Endothelial cell of umbilical vein (primary cell): ENCODE measurements at regions not wholly inside any gene's neighbourhood (a gene's known extent, or its start where the extent isn't known, plus 50 kb on each side); places are given as distances from the start of the nearest gene placed in this dataset.

ENCODE experiments used
- EZH2 ChIP-seq: IDR thresholded peaks from 2 replicates; pipeline ENCODE4 v1.6.1; 2012; ENCODE audit warnings: borderline replicate concordance, low read depth, mild to moderate bottlenecking, moderate library complexity, low read length, inconsistent platforms; ENCODE audit not compliant: severe bottlenecking
- FOS ChIP-seq: IDR thresholded peaks from 2 replicates; pipeline ENCODE4 v1.6.1; 2011; ENCODE audit warnings: mild to moderate bottlenecking, low read length, moderate library complexity, borderline replicate concordance; ENCODE audit not compliant: insufficient read depth
- GATA2 ChIP-seq: IDR thresholded peaks from 2 replicates; pipeline ENCODE4 v1.7.0; 2011; ENCODE audit warnings: low read depth, mild to moderate bottlenecking, moderate library complexity, mixed read lengths, low read length; ENCODE audit not compliant: insufficient read length, insufficient read depth
- JUN ChIP-seq: IDR thresholded peaks from 2 replicates; pipeline ENCODE4 v1.6.1; 2011; ENCODE audit warnings: borderline replicate concordance, low read depth; ENCODE audit not compliant: insufficient read length, insufficient read depth
- MYC ChIP-seq: IDR thresholded peaks from one replicate; pipeline ENCODE4 v1.6.1; 2011; ENCODE audit warnings: mild to moderate bottlenecking, low read depth, low read length
- POLR2A ChIP-seq: IDR thresholded peaks from 2 replicates; pipeline ENCODE4 v1.6.1; 2012; ENCODE audit warnings: low read depth, mild to moderate bottlenecking, control low read depth, low read length
- POLR2AphosphoS5 ChIP-seq: IDR thresholded peaks from 2 replicates; pipeline ENCODE4 v1.6.1; 2012; ENCODE audit warnings: low read depth, mild to moderate bottlenecking, control low read depth, low read length, moderate library complexity; ENCODE audit not compliant: insufficient read depth
- TF ChIP-seq, protein P1 (sequence below), 2 donors: IDR thresholded peaks; 1 replicate in 1 of 2; 2 replicates in 1 of 2; pipeline ENCODE4 v1.5.1; 2011; ENCODE audit warnings: low read length in 2 of 2, mild to moderate bottlenecking in 2 of 2, moderate library complexity in 2 of 2, control low read depth in 1 of 2, inconsistent platforms in 1 of 2, low read depth in 1 of 2; ENCODE audit not compliant: insufficient read depth in 1 of 2; ENCODE audit errors: extremely low read depth in 1 of 2
- TF ChIP-seq, protein P2 (sequence below): IDR thresholded peaks from 2 replicates; pipeline ENCODE4 v1.6.1; 2011; ENCODE audit not compliant: insufficient read depth, insufficient read length

DNA sequence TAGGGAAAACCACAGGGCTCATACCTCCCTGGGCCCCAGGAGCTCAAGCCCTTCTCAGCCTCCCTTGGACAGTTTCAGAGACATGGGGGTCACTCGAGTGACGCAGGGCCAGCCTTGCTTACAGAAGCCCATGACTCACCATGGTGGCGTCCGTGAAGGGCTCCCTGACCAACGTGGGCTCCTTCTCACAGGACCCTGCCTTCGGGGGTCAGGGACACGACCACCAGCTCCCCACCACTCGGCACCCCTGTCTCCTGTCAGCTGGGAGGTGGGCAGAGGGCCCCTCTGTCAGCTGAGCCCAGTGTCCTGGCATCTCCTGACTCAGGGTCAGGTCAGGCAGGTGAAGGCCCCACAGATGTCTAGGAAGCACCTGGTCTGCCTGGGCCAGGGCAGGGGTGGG is 126.3 kb upstream of the ANO1 start:
- TF ChIP-seq POLR2A (no peak), EZH2 (no peak), POLR2AphosphoS5 (no peak), FOS (no peak), MYC (no peak), JUN (no peak), GATA2 (no peak)
- TF ChIP-seq, protein P1, sequence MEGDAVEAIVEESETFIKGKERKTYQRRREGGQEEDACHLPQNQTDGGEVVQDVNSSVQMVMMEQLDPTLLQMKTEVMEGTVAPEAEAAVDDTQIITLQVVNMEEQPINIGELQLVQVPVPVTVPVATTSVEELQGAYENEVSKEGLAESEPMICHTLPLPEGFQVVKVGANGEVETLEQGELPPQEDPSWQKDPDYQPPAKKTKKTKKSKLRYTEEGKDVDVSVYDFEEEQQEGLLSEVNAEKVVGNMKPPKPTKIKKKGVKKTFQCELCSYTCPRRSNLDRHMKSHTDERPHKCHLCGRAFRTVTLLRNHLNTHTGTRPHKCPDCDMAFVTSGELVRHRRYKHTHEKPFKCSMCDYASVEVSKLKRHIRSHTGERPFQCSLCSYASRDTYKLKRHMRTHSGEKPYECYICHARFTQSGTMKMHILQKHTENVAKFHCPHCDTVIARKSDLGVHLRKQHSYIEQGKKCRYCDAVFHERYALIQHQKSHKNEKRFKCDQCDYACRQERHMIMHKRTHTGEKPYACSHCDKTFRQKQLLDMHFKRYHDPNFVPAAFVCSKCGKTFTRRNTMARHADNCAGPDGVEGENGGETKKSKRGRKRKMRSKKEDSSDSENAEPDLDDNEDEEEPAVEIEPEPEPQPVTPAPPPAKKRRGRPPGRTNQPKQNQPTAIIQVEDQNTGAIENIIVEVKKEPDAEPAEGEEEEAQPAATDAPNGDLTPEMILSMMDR (IDR thresholded peaks at IDR 0.05; ENCODE audit: extremely low read depth in 1 of 2, insufficient read depth in 1 of 2, low read depth in 1 of 2, low read length in 2 of 2): no peak
- TF ChIP-seq, protein P2, sequence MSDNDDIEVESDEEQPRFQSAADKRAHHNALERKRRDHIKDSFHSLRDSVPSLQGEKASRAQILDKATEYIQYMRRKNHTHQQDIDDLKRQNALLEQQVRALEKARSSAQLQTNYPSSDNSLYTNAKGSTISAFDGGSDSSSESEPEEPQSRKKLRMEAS: no peak
